Mesendoderm (in vitro differentiated cells): ENCODE measurements at regions not wholly inside any gene's neighbourhood (a gene's known extent, or its start where the extent isn't known, plus 50 kb on each side); places are given as distances from the start of the nearest gene placed in this dataset.

Source experiments
- DNase-seq: peaks from one replicate; pipeline ENCODE4 v3.0.0; 2013
- H2AK5ac ChIP-seq: 2 replicates; pipeline ENCODE4 v1.6.1; 2013; ENCODE audit warnings: low read length, inconsistent platforms
- H2BK120ac ChIP-seq: 2 replicates; pipeline ENCODE4 v1.6.1; 2013; ENCODE audit warnings: low read depth, mild to moderate bottlenecking, low read length, moderate library complexity, mixed read lengths
- H2BK15ac ChIP-seq: replicated peaks from 2 replicates; pipeline ENCODE4 v1.6.1; 2013; ENCODE audit warnings: low read depth, mild to moderate bottlenecking, moderate library complexity
- H2BK5ac ChIP-seq: 2 replicates; pipeline ENCODE4 v1.6.1; 2013; ENCODE audit warnings: low read length, inconsistent platforms
- H3K18ac ChIP-seq: 2 replicates; pipeline ENCODE4 v1.6.1; 2013; ENCODE audit warnings: mild to moderate bottlenecking, low read length, mixed read lengths
- H3K23ac ChIP-seq: one replicate; pipeline ENCODE4 v1.6.1; 2013; ENCODE audit warnings: low read length
- H3K27ac ChIP-seq: 2 replicates; pipeline ENCODE4 v1.5.1; 2013; ENCODE audit warnings: low read depth, mild to moderate bottlenecking, inconsistent platforms, low read length, moderate library complexity
- H3K27me3 ChIP-seq: 2 replicates; pipeline ENCODE4 v1.6.1; 2013; ENCODE audit warnings: low read length, control low read depth, mild to moderate bottlenecking, inconsistent platforms; ENCODE audit not compliant: insufficient read depth, poor library complexity
- H3K36me3 ChIP-seq: 2 replicates; pipeline ENCODE4 v1.6.1; 2013; ENCODE audit warnings: low read length, inconsistent platforms; ENCODE audit not compliant: control insufficient read depth, insufficient read depth
- H3K4ac ChIP-seq: one replicate; pipeline ENCODE4 v1.6.1; 2013; ENCODE audit warnings: low read depth, mild to moderate bottlenecking, low read length, moderate library complexity
- H3K4me1 ChIP-seq: 2 replicates; pipeline ENCODE4 v1.6.1; 2013; ENCODE audit warnings: low read depth, low read length, inconsistent platforms; ENCODE audit not compliant: control insufficient read depth
- H3K4me2 ChIP-seq: 2 replicates; pipeline ENCODE4 v1.6.1; 2013; ENCODE audit warnings: low read length
- H3K4me3 ChIP-seq: 2 replicates; pipeline ENCODE4 v1.5.1; 2013; ENCODE audit warnings: mild to moderate bottlenecking, low read length
- H3K56ac ChIP-seq: one replicate; pipeline ENCODE4 v1.6.1; 2013; ENCODE audit warnings: low read length
- H3K79me1 ChIP-seq: 2 replicates; pipeline ENCODE4 v1.6.1; 2013; ENCODE audit warnings: low read length, inconsistent platforms
- H3K79me2 ChIP-seq: 2 replicates; pipeline ENCODE4 v1.6.1; 2013; ENCODE audit warnings: mild to moderate bottlenecking, low read length; ENCODE audit not compliant: control insufficient read depth, insufficient read depth
- H3K9ac ChIP-seq: 2 replicates; pipeline ENCODE4 v1.6.1; 2013; ENCODE audit warnings: low read length, inconsistent platforms
- H4K5ac ChIP-seq: one replicate; pipeline ENCODE4 v1.6.1; 2013; ENCODE audit warnings: low read length
- H4K8ac ChIP-seq: one replicate; pipeline ENCODE4 v1.6.1; 2013; ENCODE audit warnings: low read depth, mild to moderate bottlenecking, control low read depth, low read length, moderate library complexity
- WGBS: extraction: QIAGEN DNeasy Blood & Tissue Kit; methylation state at CpG from one replicate; pipeline ENCODE4 v1.1.7; 2013; ENCODE audit warnings: low lambda C conversion rate, missing lambda C conversion rate; ENCODE audit not compliant: insufficient coverage; ENCODE audit errors: extremely low coverage; 5-methylcytosine and 5-hydroxymethylcytosine counted together

GRCh38 chr11:11010624-11011127 lies 152.8 kb upstream of the ZBED5 start:
- Histone ChIP-seq H3K4ac (no peak overlapping the region), H3K4me1 (peaks cover 3% of the 10 kb centered on the region), H2BK5ac (no peak overlapping the region), H3K79me1 (no peaks in the 10 kb centered on the region), H3K27ac (no peak overlapping the region), H3K9ac (no peak overlapping the region), H3K23ac (no peak overlapping the region), H2AK5ac (no peak overlapping the region), H4K5ac (no peak overlapping the region), H3K56ac (no peak overlapping the region), H3K36me3 (no peaks in the 10 kb centered on the region), H2BK15ac (no peak overlapping the region), H4K8ac (no peak overlapping the region), H3K4me2 (no peak overlapping the region), H2BK120ac (no peak overlapping the region), H3K4me3 (no peak overlapping the region), H3K27me3 (no peaks in the 10 kb centered on the region), H3K18ac (no peak overlapping the region), H3K79me2 (no peaks in the 10 kb centered on the region)
- no CpG with 5 or more reads among the region's 8 CpGs for WGBS
- DNase-seq: peak; percentile 81

- no peak overlapping the region for H3K9ac ChIP-seq
- H3K4ac ChIP-seq: no peak overlapping the region
- H2BK5ac ChIP-seq: no peak overlapping the region
- H2BK15ac ChIP-seq: no peak overlapping the region
- no peaks in the 10 kb centered on the region for H3K79me2 ChIP-seq
- H3K27me3 ChIP-seq: no peaks in the 10 kb centered on the region
- no peak overlapping the region for H3K27ac ChIP-seq
- H3K4me2 ChIP-seq: no peak overlapping the region
- no peak overlapping the region for H4K5ac ChIP-seq
- DNase-seq: no peak
- H3K4me1 ChIP-seq: peaks cover 3% of the 10 kb centered on the region
- H2BK120ac ChIP-seq: no peak overlapping the region
- no peaks in the 10 kb centered on the region for H3K79me1 ChIP-seq
- WGBS: no CpG with 5 or more reads among the region's 4 CpGs
- no peak overlapping the region for H2AK5ac ChIP-seq
- H3K23ac ChIP-seq: no peak overlapping the region
- H3K56ac ChIP-seq: no peak overlapping the region
- H3K36me3 ChIP-seq: no peaks in the 10 kb centered on the region
- no peak overlapping the region for H3K4me3 ChIP-seq
- H4K8ac ChIP-seq: no peak overlapping the region
- H3K18ac ChIP-seq: no peak overlapping the region
Measured at GRCh38 chr11:11009179-11009578, 151.3 kb upstream of the ZBED5 start.

GRCh38 chr11:11004069-11004468 lies 146.2 kb upstream of the ZBED5 start:
- Histone ChIP-seq H4K8ac (no peak overlapping the region), H3K4me1 (peaks cover 8% of the 10 kb centered on the region), H3K79me1 (no peaks in the 10 kb centered on the region), H3K4ac (no peak overlapping the region), H3K23ac (no peak overlapping the region), H4K5ac (no peak overlapping the region), H3K4me2 (no peak overlapping the region), H3K27ac (no peak overlapping the region), H2BK15ac (no peak overlapping the region), H3K79me2 (no peaks in the 10 kb centered on the region), H3K36me3 (no peaks in the 10 kb centered on the region), H3K4me3 (no peak overlapping the region), H2AK5ac (no peak overlapping the region), H2BK120ac (no peak overlapping the region), H3K18ac (no peak overlapping the region), H2BK5ac (no peak overlapping the region), H3K9ac (no peak overlapping the region), H3K27me3 (no peaks in the 10 kb centered on the region), H3K56ac (no peak overlapping the region)
- WGBS: no CpG with 5 or more reads among the region's 1 CpG
- no peak for DNase-seq

GRCh38 chr11:11003226-11003625 lies 145.4 kb upstream of the ZBED5 start:
- Histone ChIP-seq H3K9ac (no peak overlapping the region), H2AK5ac (no peak overlapping the region), H3K56ac (no peak overlapping the region), H3K23ac (no peak overlapping the region), H3K4ac (no peak overlapping the region), H3K4me1 (peaks cover 8% of the 10 kb centered on the region), H3K27ac (no peak overlapping the region), H2BK15ac (no peak overlapping the region), H3K79me1 (no peaks in the 10 kb centered on the region), H2BK120ac (no peak overlapping the region), H2BK5ac (no peak overlapping the region), H3K18ac (no peak overlapping the region), H3K4me3 (no peak overlapping the region), H3K36me3 (no peaks in the 10 kb centered on the region), H3K27me3 (no peaks in the 10 kb centered on the region), H3K4me2 (no peak overlapping the region), H3K79me2 (no peaks in the 10 kb centered on the region), H4K5ac (no peak overlapping the region), H4K8ac (no peak overlapping the region)
- no peak for DNase-seq
- whole genome bisulfite sequencing: no CpG with 5 or more reads among the region's 3 CpGs

GRCh38 chr11:11000579-11001283 lies 142.9 kb upstream of the ZBED5 start:
- no peak overlapping the region for H4K8ac ChIP-seq
- no peak overlapping the region for H3K4me2 ChIP-seq
- no peak overlapping the region for H2AK5ac ChIP-seq
- H2BK5ac ChIP-seq: no peak overlapping the region
- H3K9ac ChIP-seq: no peak overlapping the region
- no peak overlapping the region for H3K4me3 ChIP-seq
- no peak overlapping the region for H3K4ac ChIP-seq
- H3K27me3 ChIP-seq: no peaks in the 10 kb centered on the region
- peaks cover 8% of the 10 kb centered on the region for H3K4me1 ChIP-seq
- H2BK15ac ChIP-seq: no peak overlapping the region
- no peaks in the 10 kb centered on the region for H3K79me2 ChIP-seq
- no peaks in the 10 kb centered on the region for H3K79me1 ChIP-seq
- H3K36me3 ChIP-seq: no peaks in the 10 kb centered on the region
- no peak overlapping the region for H3K27ac ChIP-seq
- no peak overlapping the region for H3K18ac ChIP-seq
- no peak overlapping the region for H4K5ac ChIP-seq
- H3K56ac ChIP-seq: peak overlapping the region; percentile 5
- H3K23ac ChIP-seq: no peak overlapping the region
- no peak for DNase-seq
- WGBS: no CpG with 5 or more reads among the region's 7 CpGs
- no peak overlapping the region for H2BK120ac ChIP-seq

- H3K4me2 ChIP-seq: no peak overlapping the region
- peak; percentile 47 for DNase-seq
- H3K79me2 ChIP-seq: no peaks in the 10 kb centered on the region
- no peak overlapping the region for H2BK120ac ChIP-seq
- WGBS: no CpG with 5 or more reads among the region's 5 CpGs
- H3K27me3 ChIP-seq: no peaks in the 10 kb centered on the region
- no peak overlapping the region for H2BK5ac ChIP-seq
- no peak overlapping the region for H2AK5ac ChIP-seq
- no peak overlapping the region for H3K9ac ChIP-seq
- no peak overlapping the region for H3K27ac ChIP-seq
- no peak overlapping the region for H3K56ac ChIP-seq
- no peak overlapping the region for H3K23ac ChIP-seq
- H4K5ac ChIP-seq: no peak overlapping the region
- H3K79me1 ChIP-seq: no peaks in the 10 kb centered on the region
- H3K36me3 ChIP-seq: no peaks in the 10 kb centered on the region
- H2BK15ac ChIP-seq: no peak overlapping the region
- no peak overlapping the region for H3K4ac ChIP-seq
- no peak overlapping the region for H3K18ac ChIP-seq
- H3K4me3 ChIP-seq: no peak overlapping the region
- H4K8ac ChIP-seq: no peak overlapping the region
- peaks cover 8% of the 10 kb centered on the region for H3K4me1 ChIP-seq
Measured at GRCh38 chr11:10998674-10999073, 140.8 kb upstream of the ZBED5 start.
